Lower leg skin (tissue), 3 donors: ENCODE measurements at regions not wholly inside any gene's neighbourhood (a gene's known extent, or its start where the extent isn't known, plus 50 kb on each side); places are given as distances from the start of the nearest gene placed in this dataset.
"Not testable (repeated sequence)": the region's sequence is repeated elsewhere in the genome, so short reads cannot be mapped to it uniquely, and the experiment has no call there.

ENCODE experiments used
- POLR2A ChIP-seq, 2 donors: fragments of 450-650 bp; IDR thresholded peaks; one replicate each; pipeline ENCODE4 v1.6.1; 2016 to 2017; ENCODE audit warnings: antibody characterized with exemption in 2 of 2, mild to moderate bottlenecking in 1 of 2, moderate library complexity in 1 of 2
- TF ChIP-seq, protein P1 (sequence below), 3 donors: fragments of 450-650 bp; IDR thresholded peaks; one replicate each; pipeline ENCODE4 v1.5.1; 2016; ENCODE audit warnings: antibody characterized with exemption in 3 of 3, mild to moderate bottlenecking in 3 of 3, moderate library complexity in 2 of 3

DNA sequence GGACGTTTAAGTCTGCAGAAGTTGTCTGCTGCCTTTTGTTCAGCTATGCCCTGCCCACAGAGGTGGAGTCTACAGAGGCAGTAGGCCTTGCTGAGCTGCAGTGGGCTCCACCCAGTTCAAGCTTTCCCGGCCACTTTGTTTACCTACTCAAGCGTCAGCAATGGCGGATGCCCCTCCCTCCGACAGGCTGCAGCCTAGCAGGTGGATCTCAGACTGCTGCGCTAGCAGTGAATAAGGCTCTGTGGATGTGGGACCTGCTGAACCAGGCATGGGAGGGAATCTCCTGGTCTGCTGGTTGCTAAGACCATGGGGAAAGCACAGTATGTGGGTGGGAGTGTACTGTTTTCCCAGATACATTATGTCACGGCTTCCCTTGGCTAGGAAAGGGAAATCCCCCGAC is 58.2 kb upstream of the N4BP1 start:
- TF ChIP-seq, protein P1, sequence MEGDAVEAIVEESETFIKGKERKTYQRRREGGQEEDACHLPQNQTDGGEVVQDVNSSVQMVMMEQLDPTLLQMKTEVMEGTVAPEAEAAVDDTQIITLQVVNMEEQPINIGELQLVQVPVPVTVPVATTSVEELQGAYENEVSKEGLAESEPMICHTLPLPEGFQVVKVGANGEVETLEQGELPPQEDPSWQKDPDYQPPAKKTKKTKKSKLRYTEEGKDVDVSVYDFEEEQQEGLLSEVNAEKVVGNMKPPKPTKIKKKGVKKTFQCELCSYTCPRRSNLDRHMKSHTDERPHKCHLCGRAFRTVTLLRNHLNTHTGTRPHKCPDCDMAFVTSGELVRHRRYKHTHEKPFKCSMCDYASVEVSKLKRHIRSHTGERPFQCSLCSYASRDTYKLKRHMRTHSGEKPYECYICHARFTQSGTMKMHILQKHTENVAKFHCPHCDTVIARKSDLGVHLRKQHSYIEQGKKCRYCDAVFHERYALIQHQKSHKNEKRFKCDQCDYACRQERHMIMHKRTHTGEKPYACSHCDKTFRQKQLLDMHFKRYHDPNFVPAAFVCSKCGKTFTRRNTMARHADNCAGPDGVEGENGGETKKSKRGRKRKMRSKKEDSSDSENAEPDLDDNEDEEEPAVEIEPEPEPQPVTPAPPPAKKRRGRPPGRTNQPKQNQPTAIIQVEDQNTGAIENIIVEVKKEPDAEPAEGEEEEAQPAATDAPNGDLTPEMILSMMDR (IDR thresholded peaks at IDR 0.05): not testable (repeated sequence)
- not testable (repeated sequence) for TF ChIP-seq POLR2A (IDR thresholded peaks at IDR 0.05)
